Sigmoid colon (tissue), 6 donors: ENCODE measurements at regions not wholly inside any gene's neighbourhood (a gene's known extent, or its start where the extent isn't known, plus 50 kb on each side); places are given as distances from the start of the nearest gene placed in this dataset.

Source experiments
- DNase-seq: peaks from one replicate; pipeline ENCODE4 v3.0.0-alpha.2; 2019
- H3K27ac ChIP-seq, 4 donors: fragments of 200-600 bp; sonication (generic); one replicate each; pipeline ENCODE4 v1.5.1; 2016 to 2019; ENCODE audit warnings: mild to moderate bottlenecking in 1 of 4
- H3K27me3 ChIP-seq, 3 donors: fragments of 200-600 bp; sonication (generic); one replicate each; pipeline ENCODE4 v1.5.1; 2019; ENCODE audit warnings: mild to moderate bottlenecking in 1 of 3
- H3K36me3 ChIP-seq, 4 donors: fragments of 200-600 bp; sonication (generic); one replicate each; pipeline ENCODE4 v1.5.1; 2016 to 2019
- H3K4me1 ChIP-seq, 4 donors: fragments of 200-600 bp; sonication (generic); one replicate each; pipeline ENCODE4 v1.5.1; 2017 to 2019
- H3K4me3 ChIP-seq, 4 donors: fragments of 200-600 bp; sonication (generic); one replicate each; pipeline ENCODE4 v1.5.1; 2017 to 2019; ENCODE audit warnings: mild to moderate bottlenecking in 2 of 4, moderate library complexity in 1 of 4
- H3K9me3 ChIP-seq, 4 donors: fragments of 200-600 bp in 3 of 4; sonication (generic) in 3 of 4; one replicate each; pipeline versions ENCODE4 v1.5.1 to v1.6.1; 2013 to 2019
- CTCF ChIP-seq, 4 experiments: fragments of 450-650 bp in 3 of 4; fragments of 200-600 bp in 1 of 4; IDR thresholded peaks; one replicate each; pipeline ENCODE4 v1.5.1; 2016 to 2019; ENCODE audit warnings: antibody characterized with exemption in 4 of 4, mild to moderate bottlenecking in 3 of 4, moderate library complexity in 2 of 4
- EP300 ChIP-seq, 4 donors: sonication (generic); formaldehyde crosslinking; IDR thresholded peaks; one replicate each; pipeline ENCODE4 v1.6.1; 2017; ENCODE audit warnings: antibody characterized with exemption in 4 of 4
- POLR2A ChIP-seq, 2 donors: fragments of 450-650 bp; IDR thresholded peaks; one replicate each; pipeline ENCODE4 v1.6.1; 2016; ENCODE audit warnings: antibody characterized with exemption in 2 of 2, mild to moderate bottlenecking in 2 of 2, moderate library complexity in 2 of 2
- POLR2AphosphoS5 ChIP-seq, 4 donors: sonication (generic); formaldehyde crosslinking; IDR thresholded peaks; one replicate each; pipeline ENCODE4 v1.6.1; 2017; ENCODE audit warnings: antibody characterized with exemption in 4 of 4
- WGBS, 2 donors: extraction: QIAGEN DNeasy Blood & Tissue Kit; methylation state at CpG; one replicate each; pipeline ENCODE4 v1.1.7; 2013; 5-methylcytosine and 5-hydroxymethylcytosine counted together
- intact Hi-C: fragments of 100-400 bp; cut with DNase I; formaldehyde crosslinking; loops from one replicate; pipeline ENCODE4 v1.15.1; 2023
- donor health status: healthy with polysubstance abuse.
- donor health status: healthy.

GRCh38 chr6:144935181-144935580 is 650.0 kb downstream of the UTRN start:
- H3K9me3 ChIP-seq = no peaks in the 10 kb centered on the region
- no peak overlapping the region for H3K4me3 ChIP-seq
- no peaks in the 10 kb centered on the region for H3K36me3 ChIP-seq
- H3K27me3 ChIP-seq = no peaks in the 10 kb centered on the region
- TF ChIP-seq POLR2AphosphoS5 (IDR thresholded peaks at IDR 0.05) (no peak), EP300 (IDR thresholded peaks at IDR 0.05) (no peak), POLR2A (IDR thresholded peaks at IDR 0.05) (no peak), CTCF (IDR thresholded peaks at IDR 0.05) (no peak)
- H3K27ac ChIP-seq = no peak overlapping the region
- no peaks in the 10 kb centered on the region for H3K4me1 ChIP-seq
- intact Hi-C loops = no loop called here
- DNase-seq = no peak

- Histone ChIP-seq H3K4me3 (no peak overlapping the region), H3K36me3 (no peaks in the 10 kb centered on the region), H3K4me1 (no peaks in the 10 kb centered on the region), H3K9me3 (no peaks in the 10 kb centered on the region), H3K27me3 (no peaks in the 10 kb centered on the region), H3K27ac (no peak overlapping the region)
- 95 to 100% methylated on average over 1 of the region's 1 CpG for WGBS, 2 donors
- no peak for DNase-seq
- TF ChIP-seq EP300 (IDR thresholded peaks at IDR 0.05) (no peak), CTCF (IDR thresholded peaks at IDR 0.05) (no peak), POLR2AphosphoS5 (IDR thresholded peaks at IDR 0.05) (no peak), POLR2A (IDR thresholded peaks at IDR 0.05) (no peak)
- intact Hi-C loops = no loop called here
These were observed 650.5 kb downstream of the UTRN start for GRCh38 chr6:144935661-144936060.

GRCh38 chr6:144936764-144937163 is 651.6 kb downstream of the UTRN start:
- no peak overlapping the region for H3K4me3 ChIP-seq
- intact Hi-C loops = no loop called here
- no peaks in the 10 kb centered on the region for H3K36me3 ChIP-seq
- no peak for TF ChIP-seq POLR2AphosphoS5 (IDR thresholded peaks at IDR 0.05)
- TF ChIP-seq POLR2A (IDR thresholded peaks at IDR 0.05) = no peak
- TF ChIP-seq CTCF (IDR thresholded peaks at IDR 0.05) = no peak
- H3K9me3 ChIP-seq = no peaks in the 10 kb centered on the region
- WGBS, 2 donors = 84 to 91% methylated on average over 2 of the region's 2 CpGs
- no peaks in the 10 kb centered on the region for H3K4me1 ChIP-seq
- no peak overlapping the region for H3K27ac ChIP-seq
- no peak for DNase-seq
- H3K27me3 ChIP-seq = no peaks in the 10 kb centered on the region

GRCh38 chr6:144939921-144940320 is 654.8 kb downstream of the UTRN start:
- intact Hi-C loops = no loop called here
- Histone ChIP-seq H3K4me3 (no peak overlapping the region), H3K36me3 (no peaks in the 10 kb centered on the region), H3K27ac (no peak overlapping the region), H3K27me3 (no peaks in the 10 kb centered on the region), H3K4me1 (no peaks in the 10 kb centered on the region), H3K9me3 (no peaks in the 10 kb centered on the region)
- DNase-seq = no peak
- WGBS, 2 donors = 96 to 98% methylated on average over 1 of the region's 1 CpG
- TF ChIP-seq EP300 (IDR thresholded peaks at IDR 0.05) (no peak), POLR2A (IDR thresholded peaks at IDR 0.05) (no peak), CTCF (IDR thresholded peaks at IDR 0.05) (no peak), POLR2AphosphoS5 (IDR thresholded peaks at IDR 0.05) (no peak)

GRCh38 chr6:144944106-144944505 is 659.0 kb downstream of the UTRN start:
- DNase-seq = no peak
- no peaks in the 10 kb centered on the region for H3K9me3 ChIP-seq
- no peaks in the 10 kb centered on the region for H3K4me1 ChIP-seq
- 33 to 67% methylated on average over 4 of the region's 4 CpGs for WGBS, 2 donors
- no peaks in the 10 kb centered on the region for H3K36me3 ChIP-seq
- intact Hi-C loops = no loop called here
- no peak overlapping the region for H3K4me3 ChIP-seq
- TF ChIP-seq POLR2A (IDR thresholded peaks at IDR 0.05) (no peak), POLR2AphosphoS5 (IDR thresholded peaks at IDR 0.05) (no peak), CTCF (IDR thresholded peaks at IDR 0.05) (no peak), EP300 (IDR thresholded peaks at IDR 0.05) (no peak)
- H3K27me3 ChIP-seq = no peaks in the 10 kb centered on the region
- no peak overlapping the region for H3K27ac ChIP-seq
